ENCODE measurements at regions not wholly inside any gene's neighbourhood (a gene's known extent, or its start where the extent isn't known, plus 50 kb on each side); places are given as distances from the start of the nearest gene placed in this dataset.

- H3K9me3 Mint-ChIP-seq = peaks cover 0 to 2% of the 10 kb centered on the region in 2 donors
- Histone ChIP-seq H3K4me3 (ENCODE audit: low read length) (no peak overlapping the region), H3K4me1 (ENCODE audit: control insufficient read depth, insufficient read depth, low read length) (no peaks in the 10 kb centered on the region), H3K9me3 (ENCODE audit: control insufficient read depth, insufficient read depth, low read length) (no peaks in the 10 kb centered on the region), H3K27me3 (ENCODE audit: control insufficient read depth, insufficient read depth, low read length) (no peaks in the 10 kb centered on the region), H3K27ac (ENCODE audit: low read length) (no peak overlapping the region), H3K36me3 (ENCODE audit: control insufficient read depth, insufficient read depth, low read length) (no peaks in the 10 kb centered on the region)
- no peaks in the 10 kb centered on the region for H3K27me3 Mint-ChIP-seq (ENCODE audit: low read depth in 2 of 2)
- TF ChIP-seq, protein P1, sequence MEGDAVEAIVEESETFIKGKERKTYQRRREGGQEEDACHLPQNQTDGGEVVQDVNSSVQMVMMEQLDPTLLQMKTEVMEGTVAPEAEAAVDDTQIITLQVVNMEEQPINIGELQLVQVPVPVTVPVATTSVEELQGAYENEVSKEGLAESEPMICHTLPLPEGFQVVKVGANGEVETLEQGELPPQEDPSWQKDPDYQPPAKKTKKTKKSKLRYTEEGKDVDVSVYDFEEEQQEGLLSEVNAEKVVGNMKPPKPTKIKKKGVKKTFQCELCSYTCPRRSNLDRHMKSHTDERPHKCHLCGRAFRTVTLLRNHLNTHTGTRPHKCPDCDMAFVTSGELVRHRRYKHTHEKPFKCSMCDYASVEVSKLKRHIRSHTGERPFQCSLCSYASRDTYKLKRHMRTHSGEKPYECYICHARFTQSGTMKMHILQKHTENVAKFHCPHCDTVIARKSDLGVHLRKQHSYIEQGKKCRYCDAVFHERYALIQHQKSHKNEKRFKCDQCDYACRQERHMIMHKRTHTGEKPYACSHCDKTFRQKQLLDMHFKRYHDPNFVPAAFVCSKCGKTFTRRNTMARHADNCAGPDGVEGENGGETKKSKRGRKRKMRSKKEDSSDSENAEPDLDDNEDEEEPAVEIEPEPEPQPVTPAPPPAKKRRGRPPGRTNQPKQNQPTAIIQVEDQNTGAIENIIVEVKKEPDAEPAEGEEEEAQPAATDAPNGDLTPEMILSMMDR (IDR thresholded peaks at IDR 0.05) = no peak
- H3K36me3 Mint-ChIP-seq = peaks cover 7% of the 10 kb centered on the region
- peaks cover 7 to 11% of the 10 kb centered on the region in 2 donors for H3K4me1 Mint-ChIP-seq
- no peak for ATAC-seq
- DNase-seq = no peak
- intact Hi-C loops (cut with micrococcal nuclease) = no loop called here
- no peak overlapping the region for H3K4me3 Mint-ChIP-seq
- H3K27ac Mint-ChIP-seq = no peak overlapping the region
Observed at GRCh38 chr4:35978551-35978950, 265.8 kb downstream of the ARAP2 start.

DNA sequence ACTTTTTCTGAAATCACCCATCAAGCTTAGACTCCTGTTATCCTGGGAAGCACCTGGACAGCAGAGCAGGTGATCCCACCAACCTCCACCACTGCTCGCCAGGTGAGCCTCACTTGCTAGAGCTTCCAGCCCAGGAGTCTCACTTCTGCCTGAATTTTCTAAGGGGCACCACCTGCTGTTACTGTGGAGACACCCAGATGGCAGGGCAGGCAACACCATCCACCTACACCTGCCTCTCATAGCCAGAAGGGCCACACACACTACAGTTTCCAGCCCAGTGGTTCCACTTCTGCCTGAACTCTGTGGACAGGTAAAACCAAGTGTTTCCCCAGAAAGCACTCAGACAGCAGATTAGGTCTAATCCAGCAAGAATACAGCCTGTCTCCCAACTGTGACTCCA, 262.0 kb downstream of the ARAP2 start:
- H3K4me1 ChIP-seq (ENCODE audit: control insufficient read depth, insufficient read depth, low read length) = no peaks in the 10 kb centered on the region
- Mint-ChIP-seq H3K4me3 (no peak overlapping the region), H3K4me1 (peaks cover 0 to 7% of the 10 kb centered on the region in 2 donors), H3K9me3 (peaks cover 3 to 7% of the 10 kb centered on the region in 2 donors), H3K27ac (no peak overlapping the region), H3K27me3 (ENCODE audit: low read depth in 2 of 2) (no peaks in the 10 kb centered on the region), H3K36me3 (peaks cover 7% of the 10 kb centered on the region)
- WGBS (ENCODE audit: insufficient coverage) = 96% methylated on average over 1 of the region's 1 CpG
- no peaks in the 10 kb centered on the region for H3K9me3 ChIP-seq (ENCODE audit: control insufficient read depth, insufficient read depth, low read length)
- no peak overlapping the region for H3K4me3 ChIP-seq (ENCODE audit: low read length)
- H3K36me3 ChIP-seq (ENCODE audit: control insufficient read depth, insufficient read depth, low read length) = no peaks in the 10 kb centered on the region
- H3K27me3 ChIP-seq (ENCODE audit: control insufficient read depth, insufficient read depth, low read length) = no peaks in the 10 kb centered on the region
- no peak overlapping the region for H3K27ac ChIP-seq (ENCODE audit: low read length)
- TF ChIP-seq, protein P1 (IDR thresholded peaks at IDR 0.05) = no peak
- ATAC-seq = no peak
- no peak for DNase-seq
- intact Hi-C loops (cut with micrococcal nuclease) = no loop called here

GRCh38 chr4:35986537-35986936, 257.8 kb downstream of the ARAP2 start:
- Histone ChIP-seq H3K27me3 (ENCODE audit: control insufficient read depth, insufficient read depth, low read length) (no peaks in the 10 kb centered on the region), H3K4me3 (ENCODE audit: low read length) (no peak overlapping the region), H3K4me1 (ENCODE audit: control insufficient read depth, insufficient read depth, low read length) (no peaks in the 10 kb centered on the region), H3K27ac (ENCODE audit: low read length) (no peak overlapping the region), H3K36me3 (ENCODE audit: control insufficient read depth, insufficient read depth, low read length) (no peaks in the 10 kb centered on the region), H3K9me3 (ENCODE audit: control insufficient read depth, insufficient read depth, low read length) (no peaks in the 10 kb centered on the region)
- WGBS (ENCODE audit: insufficient coverage) = 100% methylated on average over 1 of the region's 1 CpG
- peaks cover 3 to 4% of the 10 kb centered on the region in 2 donors for H3K9me3 Mint-ChIP-seq
- H3K4me1 Mint-ChIP-seq = peaks cover 0 to 3% of the 10 kb centered on the region in 2 donors
- no peaks in the 10 kb centered on the region for H3K36me3 Mint-ChIP-seq
- no peak for ATAC-seq
- intact Hi-C loops (cut with micrococcal nuclease) = no loop called here
- no peak overlapping the region for H3K27ac Mint-ChIP-seq
- no peak for DNase-seq
- TF ChIP-seq, protein P1 (IDR thresholded peaks at IDR 0.05) = no peak
- no peak overlapping the region for H3K4me3 Mint-ChIP-seq
- H3K27me3 Mint-ChIP-seq (ENCODE audit: low read depth in 2 of 2) = no peaks in the 10 kb centered on the region

- WGBS (ENCODE audit: insufficient coverage) = 75% methylated on average over 1 of the region's 2 CpGs
- no peak overlapping the region for H3K27ac ChIP-seq (ENCODE audit: low read length)
- H3K4me3 Mint-ChIP-seq = no peak overlapping the region
- TF ChIP-seq, protein P1 (IDR thresholded peaks at IDR 0.05) = no peak
- no peaks in the 10 kb centered on the region for H3K9me3 ChIP-seq (ENCODE audit: control insufficient read depth, insufficient read depth, low read length)
- no peaks in the 10 kb centered on the region for H3K36me3 Mint-ChIP-seq
- DNase-seq (no peak), ATAC-seq (no peak)
- H3K36me3 ChIP-seq (ENCODE audit: control insufficient read depth, insufficient read depth, low read length) = no peaks in the 10 kb centered on the region
- intact Hi-C loops (cut with micrococcal nuclease) = no loop called here
- no peaks in the 10 kb centered on the region for H3K9me3 Mint-ChIP-seq
- no peaks in the 10 kb centered on the region for H3K27me3 Mint-ChIP-seq (ENCODE audit: low read depth in 2 of 2)
- H3K4me3 ChIP-seq (ENCODE audit: low read length) = no peak overlapping the region
- no peak overlapping the region for H3K27ac Mint-ChIP-seq
- no peaks in the 10 kb centered on the region for H3K4me1 Mint-ChIP-seq
- no peaks in the 10 kb centered on the region for H3K4me1 ChIP-seq (ENCODE audit: control insufficient read depth, insufficient read depth, low read length)
- no peaks in the 10 kb centered on the region for H3K27me3 ChIP-seq (ENCODE audit: control insufficient read depth, insufficient read depth, low read length)
Observed at GRCh38 chr4:35993606-35994005, 250.7 kb downstream of the ARAP2 start.

Data from natural killer cell (primary cell).